ENCODE measurements at regions not wholly inside any gene's neighbourhood (a gene's known extent, or its start where the extent isn't known, plus 50 kb on each side); places are given as distances from the start of the nearest gene placed in this dataset.

DNA sequence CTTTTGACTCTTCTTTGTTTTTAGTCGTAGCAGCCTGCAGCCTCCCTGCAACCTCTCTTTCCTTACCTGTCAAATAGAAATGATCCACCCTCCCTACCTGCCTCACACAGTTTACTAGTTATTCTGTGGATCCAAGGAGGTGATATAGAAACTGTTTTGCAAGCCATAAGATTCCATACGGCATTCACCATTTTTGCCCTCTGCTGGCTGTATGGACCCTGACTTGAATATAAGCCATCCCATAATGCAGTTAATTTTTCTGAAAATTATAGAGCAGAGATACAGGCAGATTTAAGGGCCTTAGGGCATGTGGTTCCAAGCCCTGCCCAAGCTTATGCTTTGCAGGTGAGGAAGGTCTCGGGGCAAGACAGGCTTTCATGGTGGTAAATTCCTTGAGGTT, 63.8 kb downstream of the CPN2 start:
- Histone ChIP-seq H2AFZ (replicated peaks) (no peak overlapping the region), H3K9ac (no peak overlapping the region), H3K4me2 (peak overlapping the region; percentile 79), H3K36me3 (no peaks in the 10 kb centered on the region), H3K9me3 (ENCODE audit: low read depth) (no peaks in the 10 kb centered on the region), H3K27ac (peak overlapping the region; percentile 96), H3F3A (ENCODE audit: low read depth) (peaks cover 52% of the 10 kb centered on the region), H3K4me1 (peaks cover 49% of the 10 kb centered on the region), H4K20me1 (ENCODE audit: low read depth) (no peaks in the 10 kb centered on the region), H3K27me3 (no peaks in the 10 kb centered on the region), H3K79me2 (ENCODE audit: low read depth) (no peaks in the 10 kb centered on the region), H3K4me3 (no peak overlapping the region)
- H3K27me3 Mint-ChIP-seq (ENCODE audit: insufficient read depth, low read depth) = peaks cover 48% of the 10 kb centered on the region
- peaks cover 12% of the 10 kb centered on the region for H3K4me1 Mint-ChIP-seq
- peaks cover 5% of the 10 kb centered on the region for H3K36me3 Mint-ChIP-seq
- no peak for DNase-seq (ENCODE audit: low spot score)
- no peak for TF ChIP-seq EZH2 (IDR thresholded peaks at IDR 0.05)
- TF ChIP-seq, protein P1, sequence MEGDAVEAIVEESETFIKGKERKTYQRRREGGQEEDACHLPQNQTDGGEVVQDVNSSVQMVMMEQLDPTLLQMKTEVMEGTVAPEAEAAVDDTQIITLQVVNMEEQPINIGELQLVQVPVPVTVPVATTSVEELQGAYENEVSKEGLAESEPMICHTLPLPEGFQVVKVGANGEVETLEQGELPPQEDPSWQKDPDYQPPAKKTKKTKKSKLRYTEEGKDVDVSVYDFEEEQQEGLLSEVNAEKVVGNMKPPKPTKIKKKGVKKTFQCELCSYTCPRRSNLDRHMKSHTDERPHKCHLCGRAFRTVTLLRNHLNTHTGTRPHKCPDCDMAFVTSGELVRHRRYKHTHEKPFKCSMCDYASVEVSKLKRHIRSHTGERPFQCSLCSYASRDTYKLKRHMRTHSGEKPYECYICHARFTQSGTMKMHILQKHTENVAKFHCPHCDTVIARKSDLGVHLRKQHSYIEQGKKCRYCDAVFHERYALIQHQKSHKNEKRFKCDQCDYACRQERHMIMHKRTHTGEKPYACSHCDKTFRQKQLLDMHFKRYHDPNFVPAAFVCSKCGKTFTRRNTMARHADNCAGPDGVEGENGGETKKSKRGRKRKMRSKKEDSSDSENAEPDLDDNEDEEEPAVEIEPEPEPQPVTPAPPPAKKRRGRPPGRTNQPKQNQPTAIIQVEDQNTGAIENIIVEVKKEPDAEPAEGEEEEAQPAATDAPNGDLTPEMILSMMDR (IDR thresholded peaks at IDR 0.05) = no peak
- TF ChIP-seq EZH2phosphoT487 (IDR thresholded peaks at IDR 0.05) = no peak
- peaks cover 27% of the 10 kb centered on the region for H3K9me3 Mint-ChIP-seq
- peak overlapping the region; percentile 14 for H3K27ac Mint-ChIP-seq
- H3K4me3 Mint-ChIP-seq = no peak overlapping the region

DNA sequence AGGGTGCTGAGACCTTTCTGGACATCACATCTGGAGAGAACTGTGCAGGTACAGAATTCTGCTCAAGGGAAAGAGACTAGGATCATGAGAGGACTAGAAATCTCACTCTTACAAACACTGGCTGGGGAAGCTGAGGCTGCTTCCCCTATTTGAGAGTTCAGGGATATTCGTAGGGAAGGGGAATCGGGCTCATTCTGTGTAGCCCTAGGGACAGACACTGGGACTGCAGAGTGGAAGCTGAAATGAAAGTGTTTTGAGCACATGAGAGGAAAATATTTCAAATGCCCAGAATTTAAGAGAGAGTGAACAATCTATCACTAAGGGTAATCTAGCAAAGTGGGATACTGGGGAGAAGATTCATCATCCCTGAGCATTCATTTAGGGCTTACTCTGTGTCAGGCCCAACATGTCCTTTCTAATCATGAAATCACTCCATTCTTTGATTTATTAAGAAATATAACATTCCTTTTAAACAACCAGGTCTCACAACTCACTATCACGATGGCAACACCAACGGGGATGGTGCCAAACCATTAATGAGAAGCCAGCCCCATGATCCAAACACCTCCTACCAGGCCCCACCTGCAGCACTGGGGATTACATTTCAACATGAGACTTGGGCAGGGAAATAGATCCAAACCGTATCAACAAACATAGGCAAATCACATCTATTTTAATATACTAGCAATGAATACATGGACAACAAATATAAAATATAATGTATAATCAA, 63.0 kb downstream of the CPN2 start:
- peaks cover 52% of the 10 kb centered on the region for H3F3A ChIP-seq (ENCODE audit: low read depth)
- H3K9ac ChIP-seq = no peak overlapping the region
- no peak for DNase-seq (ENCODE audit: low spot score)
- no peaks in the 10 kb centered on the region for H3K27me3 ChIP-seq
- H4K20me1 ChIP-seq (ENCODE audit: low read depth) = no peaks in the 10 kb centered on the region
- Mint-ChIP-seq H3K36me3 (peaks cover 5% of the 10 kb centered on the region), H3K9me3 (peaks cover 33% of the 10 kb centered on the region), H3K27me3 (ENCODE audit: insufficient read depth, low read depth) (peaks cover 49% of the 10 kb centered on the region), H3K4me1 (peaks cover 9% of the 10 kb centered on the region), H3K4me3 (peak overlapping the region; percentile 7), H3K27ac (peak overlapping the region; percentile 14)
- peak overlapping the region; percentile 79 for H3K4me2 ChIP-seq
- H3K9me3 ChIP-seq (ENCODE audit: low read depth) = no peaks in the 10 kb centered on the region
- TF ChIP-seq EZH2phosphoT487 (IDR thresholded peaks at IDR 0.05) = no peak
- TF ChIP-seq, protein P1 (IDR thresholded peaks at IDR 0.05) = peak; percentile 17
- H3K79me2 ChIP-seq (ENCODE audit: low read depth) = no peaks in the 10 kb centered on the region
- peaks cover 43% of the 10 kb centered on the region for H3K4me1 ChIP-seq
- H3K36me3 ChIP-seq = no peaks in the 10 kb centered on the region
- no peak overlapping the region for H3K4me3 ChIP-seq
- no peak overlapping the region for H2AFZ ChIP-seq (replicated peaks)
- H3K27ac ChIP-seq = no peak overlapping the region

Measured in neural progenitor cell (in vitro differentiated cells).